ENCODE measurements at regions not wholly inside any gene's neighbourhood (a gene's known extent, or its start where the extent isn't known, plus 50 kb on each side); places are given as distances from the start of the nearest gene placed in this dataset.

- H3K27me3 Mint-ChIP-seq (ENCODE audit: low read depth) = no peaks in the 10 kb centered on the region
- H3K36me3 Mint-ChIP-seq (ENCODE audit: low read depth) = no peaks in the 10 kb centered on the region
- no peak overlapping the region for H3K4me3 Mint-ChIP-seq
- no peak overlapping the region for H3K27ac Mint-ChIP-seq
- no peaks in the 10 kb centered on the region for H3K4me1 Mint-ChIP-seq
- no peaks in the 10 kb centered on the region for H3K9me3 Mint-ChIP-seq
- TF ChIP-seq, protein P1, sequence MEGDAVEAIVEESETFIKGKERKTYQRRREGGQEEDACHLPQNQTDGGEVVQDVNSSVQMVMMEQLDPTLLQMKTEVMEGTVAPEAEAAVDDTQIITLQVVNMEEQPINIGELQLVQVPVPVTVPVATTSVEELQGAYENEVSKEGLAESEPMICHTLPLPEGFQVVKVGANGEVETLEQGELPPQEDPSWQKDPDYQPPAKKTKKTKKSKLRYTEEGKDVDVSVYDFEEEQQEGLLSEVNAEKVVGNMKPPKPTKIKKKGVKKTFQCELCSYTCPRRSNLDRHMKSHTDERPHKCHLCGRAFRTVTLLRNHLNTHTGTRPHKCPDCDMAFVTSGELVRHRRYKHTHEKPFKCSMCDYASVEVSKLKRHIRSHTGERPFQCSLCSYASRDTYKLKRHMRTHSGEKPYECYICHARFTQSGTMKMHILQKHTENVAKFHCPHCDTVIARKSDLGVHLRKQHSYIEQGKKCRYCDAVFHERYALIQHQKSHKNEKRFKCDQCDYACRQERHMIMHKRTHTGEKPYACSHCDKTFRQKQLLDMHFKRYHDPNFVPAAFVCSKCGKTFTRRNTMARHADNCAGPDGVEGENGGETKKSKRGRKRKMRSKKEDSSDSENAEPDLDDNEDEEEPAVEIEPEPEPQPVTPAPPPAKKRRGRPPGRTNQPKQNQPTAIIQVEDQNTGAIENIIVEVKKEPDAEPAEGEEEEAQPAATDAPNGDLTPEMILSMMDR (IDR thresholded peaks at IDR 0.05; ENCODE audit: unreplicated experiment in 3 of 3) = no peak
Observed at GRCh38 chr12:60180298-60180697, 584.5 kb downstream of the SLC16A7 start.

GRCh38 chr12:60182354-60182753 is 586.5 kb downstream of the SLC16A7 start:
- Mint-ChIP-seq H3K4me3 (no peak overlapping the region), H3K4me1 (no peaks in the 10 kb centered on the region), H3K9me3 (no peaks in the 10 kb centered on the region), H3K27me3 (ENCODE audit: low read depth) (no peaks in the 10 kb centered on the region), H3K36me3 (ENCODE audit: low read depth) (no peaks in the 10 kb centered on the region), H3K27ac (no peak overlapping the region)
- TF ChIP-seq, protein P1 (IDR thresholded peaks at IDR 0.05; ENCODE audit: unreplicated experiment in 3 of 3) = no peak

- no peak overlapping the region for H3K4me3 Mint-ChIP-seq
- peaks cover 2% of the 10 kb centered on the region for H3K9me3 Mint-ChIP-seq
- no peaks in the 10 kb centered on the region for H3K36me3 Mint-ChIP-seq (ENCODE audit: low read depth)
- H3K4me1 Mint-ChIP-seq = no peaks in the 10 kb centered on the region
- no peaks in the 10 kb centered on the region for H3K27me3 Mint-ChIP-seq (ENCODE audit: low read depth)
- TF ChIP-seq, protein P1 (IDR thresholded peaks at IDR 0.05; ENCODE audit: unreplicated experiment in 3 of 3) = no peak
- H3K27ac Mint-ChIP-seq = no peak overlapping the region
Observed at GRCh38 chr12:60184096-60184495, 588.3 kb downstream of the SLC16A7 start.

DNA sequence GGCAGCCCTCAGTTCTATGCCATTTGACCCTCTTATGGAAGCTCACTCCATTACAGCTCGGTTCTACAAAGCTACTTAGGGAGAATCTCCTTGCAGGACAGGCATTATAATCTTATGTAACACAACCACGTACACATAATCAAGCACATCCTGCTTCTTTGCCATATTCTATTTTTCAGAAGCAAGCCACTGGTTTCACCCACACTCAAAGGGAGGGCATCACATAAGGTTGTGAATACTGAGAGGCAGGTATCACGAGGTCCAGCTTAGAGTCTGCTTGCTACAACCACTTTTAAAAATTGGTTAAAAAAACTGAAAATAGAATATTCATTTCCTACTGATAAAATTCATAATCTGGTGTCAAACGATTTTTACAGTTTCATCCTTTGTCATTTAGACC is 589.2 kb downstream of the SLC16A7 start:
- no peak overlapping the region for H3K4me3 Mint-ChIP-seq
- no peaks in the 10 kb centered on the region for H3K36me3 Mint-ChIP-seq (ENCODE audit: low read depth)
- H3K4me1 Mint-ChIP-seq = no peaks in the 10 kb centered on the region
- peaks cover 2% of the 10 kb centered on the region for H3K9me3 Mint-ChIP-seq
- no peak overlapping the region for H3K27ac Mint-ChIP-seq
- TF ChIP-seq, protein P1 (IDR thresholded peaks at IDR 0.05; ENCODE audit: unreplicated experiment in 3 of 3) = no peak
- no peaks in the 10 kb centered on the region for H3K27me3 Mint-ChIP-seq (ENCODE audit: low read depth)

DNA sequence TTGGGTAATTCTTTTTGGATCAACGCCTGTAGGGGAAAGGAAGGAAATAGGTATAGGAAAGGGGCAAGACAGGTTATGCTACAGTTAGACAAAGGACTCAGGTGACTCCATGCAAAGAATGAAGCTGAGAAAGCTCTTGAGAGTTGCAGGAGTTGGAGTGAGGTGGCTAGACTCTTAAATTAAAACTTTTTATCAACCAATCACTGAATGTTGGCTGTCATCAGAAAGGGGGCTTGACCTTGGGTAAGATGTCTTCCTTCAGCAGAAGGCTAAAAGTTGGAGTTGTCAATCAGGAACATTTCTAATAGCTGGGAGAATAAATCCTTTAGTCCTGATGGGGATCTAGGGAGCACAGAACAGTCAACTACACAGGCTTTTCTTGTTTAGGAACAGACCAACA is 595.4 kb downstream of the SLC16A7 start:
- H3K27me3 Mint-ChIP-seq (ENCODE audit: low read depth) = no peaks in the 10 kb centered on the region
- no peaks in the 10 kb centered on the region for H3K4me1 Mint-ChIP-seq

More for the DNA sequence above, 595.4 kb downstream of the SLC16A7 start:
- Mint-ChIP-seq H3K9me3 (peaks cover 2% of the 10 kb centered on the region), H3K36me3 (ENCODE audit: low read depth) (no peaks in the 10 kb centered on the region), H3K27ac (no peak overlapping the region), H3K4me3 (no peak overlapping the region)
- TF ChIP-seq, protein P1 (IDR thresholded peaks at IDR 0.05; ENCODE audit: unreplicated experiment in 3 of 3) = no peak

All from nephron (organoid).